Esophagus muscularis mucosa (tissue), 4 donors: ENCODE measurements at regions not wholly inside any gene's neighbourhood (a gene's known extent, or its start where the extent isn't known, plus 50 kb on each side); places are given as distances from the start of the nearest gene placed in this dataset.

Experiments
- DNase-seq: peaks from one replicate; pipeline ENCODE4 v3.0.0-alpha.2; 2017; ENCODE audit errors: extremely low spot score
- H3K27ac ChIP-seq, 4 donors: fragments of 200-600 bp; sonication (generic); replicated peaks in 1 of 4; 1 replicate in 3 of 4; 2 replicates in 1 of 4; pipeline ENCODE4 v1.5.1; 2016 to 2019; ENCODE audit warnings: mild to moderate bottlenecking in 1 of 4
- H3K27me3 ChIP-seq, 4 donors: fragments of 200-600 bp; sonication (generic); one replicate each; pipeline versions ENCODE4 v1.5.1 to v1.6.0; 2016 to 2019
- H3K36me3 ChIP-seq, 4 donors: fragments of 200-600 bp; sonication (generic); one replicate each; pipeline ENCODE4 v1.5.1; 2016 to 2019
- H3K4me1 ChIP-seq, 4 donors: fragments of 200-600 bp; sonication (generic); one replicate each; pipeline ENCODE4 v1.5.1; 2016 to 2019
- H3K4me3 ChIP-seq, 4 donors: fragments of 200-600 bp; sonication (generic); 1 replicate in 2 of 4; 2 replicates in 2 of 4; pipeline ENCODE4 v1.5.1; 2016 to 2019; ENCODE audit warnings: mild to moderate bottlenecking in 4 of 4, moderate library complexity in 1 of 4
- H3K9me3 ChIP-seq, 4 donors: fragments of 200-600 bp; sonication (generic); 1 replicate in 3 of 4; 2 replicates in 1 of 4; pipeline ENCODE4 v1.5.1; 2016 to 2019
- CTCF ChIP-seq, 3 experiments: fragments of 200-600 bp in 2 of 3; fragments of 450-650 bp in 1 of 3; sonication (generic) in 2 of 3; IDR thresholded peaks; one replicate each; pipeline ENCODE4 v1.5.1; 2017 to 2019; ENCODE audit warnings: antibody characterized with exemption in 3 of 3, mild to moderate bottlenecking in 2 of 3, moderate library complexity in 1 of 3
- EP300 ChIP-seq: sonication (generic); formaldehyde crosslinking; IDR thresholded peaks from one replicate; pipeline ENCODE4 v1.6.1; 2017; ENCODE audit warnings: antibody characterized with exemption
- POLR2A ChIP-seq: fragments of 450-650 bp; IDR thresholded peaks from one replicate; pipeline ENCODE4 v1.6.1; 2017; ENCODE audit warnings: antibody characterized with exemption, moderate library complexity, mild to moderate bottlenecking, low read depth
- POLR2AphosphoS5 ChIP-seq, 2 donors: sonication (generic); formaldehyde crosslinking; IDR thresholded peaks; one replicate each; pipeline ENCODE4 v1.6.1; 2017; ENCODE audit warnings: antibody characterized with exemption in 2 of 2
- WGBS: methylation state at CpG from one replicate; pipeline ENCODE4 v1.1.5; 2018; 5-methylcytosine and 5-hydroxymethylcytosine counted together
- intact Hi-C: fragments of 100-400 bp; cut with DNase I; formaldehyde crosslinking; loops from one replicate; pipeline ENCODE4 v1.15.1; 2023

GRCh38 chr1:77632216-77632615, 50.2 kb downstream of the ZZZ3 start:
- H3K27me3 ChIP-seq, result no peaks in the 10 kb centered on the region
- no peaks in the 10 kb centered on the region for H3K4me1 ChIP-seq
- intact Hi-C loops, result no loop called here
- TF ChIP-seq CTCF (IDR thresholded peaks at IDR 0.05), result no peak
- TF ChIP-seq EP300, result no peak
- no peak for TF ChIP-seq POLR2A
- no peak for TF ChIP-seq POLR2AphosphoS5 (IDR thresholded peaks at IDR 0.05)
- no peak for DNase-seq
- 86% methylated on average over 3 of the region's 3 CpGs for WGBS
- H3K36me3 ChIP-seq, result peaks cover 11 to 47% (median 29%) of the 10 kb centered on the region in 4 donors
- no peak overlapping the region for H3K4me3 ChIP-seq
- no peaks in the 10 kb centered on the region for H3K9me3 ChIP-seq
- no peak overlapping the region for H3K27ac ChIP-seq

GRCh38 chr1:77631751-77632150, 50.7 kb downstream of the ZZZ3 start:
- H3K4me3 ChIP-seq, result no peak overlapping the region
- peaks cover 11 to 47% (median 29%) of the 10 kb centered on the region in 4 donors for H3K36me3 ChIP-seq
- no peaks in the 10 kb centered on the region for H3K4me1 ChIP-seq
- intact Hi-C loops, result no loop called here
- WGBS, result 73% methylated on average over 1 of the region's 1 CpG
- no peak overlapping the region for H3K27ac ChIP-seq
- TF ChIP-seq POLR2A (no peak), CTCF (IDR thresholded peaks at IDR 0.05) (no peak), EP300 (no peak), POLR2AphosphoS5 (IDR thresholded peaks at IDR 0.05) (no peak)
- DNase-seq, result no peak
- no peaks in the 10 kb centered on the region for H3K27me3 ChIP-seq
- H3K9me3 ChIP-seq, result no peaks in the 10 kb centered on the region

- 95% methylated on average over 1 of the region's 1 CpG for WGBS
- no peak for TF ChIP-seq POLR2A
- no peak for TF ChIP-seq CTCF (IDR thresholded peaks at IDR 0.05)
- no peak for TF ChIP-seq EP300
- TF ChIP-seq POLR2AphosphoS5 (IDR thresholded peaks at IDR 0.05), result no peak
- DNase-seq, result no peak
- intact Hi-C loops, result no loop called here
- H3K4me3 ChIP-seq, result no peak overlapping the region
- no peak overlapping the region for H3K27ac ChIP-seq
- H3K9me3 ChIP-seq, result no peaks in the 10 kb centered on the region
- no peaks in the 10 kb centered on the region for H3K4me1 ChIP-seq
- no peaks in the 10 kb centered on the region for H3K27me3 ChIP-seq
- peaks cover 11 to 51% (median 31%) of the 10 kb centered on the region in 4 donors for H3K36me3 ChIP-seq
These were observed 51.2 kb downstream of the ZZZ3 start for GRCh38 chr1:77631302-77631701.

- Histone ChIP-seq H3K36me3 (peaks cover 18 to 63% (median 40%) of the 10 kb centered on the region in 4 donors), H3K4me3 (no peak overlapping the region), H3K4me1 (no peaks in the 10 kb centered on the region), H3K27ac (no peak overlapping the region), H3K27me3 (no peaks in the 10 kb centered on the region), H3K9me3 (no peaks in the 10 kb centered on the region)
- WGBS, result 92% methylated on average over 4 of the region's 4 CpGs
- DNase-seq, result no peak
- intact Hi-C loops, result no loop called here
- TF ChIP-seq POLR2AphosphoS5 (IDR thresholded peaks at IDR 0.05), result no peak
- no peak for TF ChIP-seq POLR2A
- no peak for TF ChIP-seq EP300
- no peak for TF ChIP-seq CTCF (IDR thresholded peaks at IDR 0.05)
These were observed 54.4 kb downstream of the ZZZ3 start for GRCh38 chr1:77627978-77628570.

- H3K9me3 ChIP-seq, result no peaks in the 10 kb centered on the region
- 97% methylated on average over 1 of the region's 1 CpG for WGBS
- no peak for DNase-seq
- no peaks in the 10 kb centered on the region for H3K4me1 ChIP-seq
- no peak overlapping the region for H3K27ac ChIP-seq
- H3K36me3 ChIP-seq, result peaks cover 9 to 57% (median 24%) of the 10 kb centered on the region in 4 donors
- TF ChIP-seq CTCF (IDR thresholded peaks at IDR 0.05), result no peak
- TF ChIP-seq EP300, result no peak
- no peak overlapping the region for H3K4me3 ChIP-seq
- intact Hi-C loops, result no loop called here
- H3K27me3 ChIP-seq, result no peaks in the 10 kb centered on the region
These were observed 57.2 kb downstream of the ZZZ3 start for GRCh38 chr1:77625250-77625649.
